Activated CD4-positive, alpha-beta T cell treated with anti-CD3 and anti-CD28 coated beads, Interleukin-2, amount 50 U/mL, for 4 hours (primary cell): ENCODE measurements at regions not wholly inside any gene's neighbourhood (a gene's known extent, or its start where the extent isn't known, plus 50 kb on each side); places are given as distances from the start of the nearest gene placed in this dataset.
"Not testable (repeated sequence)": the region's sequence is repeated elsewhere in the genome, so short reads cannot be mapped to it uniquely, and the experiment has no call there.

Source experiments
- DNase-seq, 2 experiments: peaks; one replicate each; pipeline ENCODE4 v3.0.0-alpha.2; 2020

DNA sequence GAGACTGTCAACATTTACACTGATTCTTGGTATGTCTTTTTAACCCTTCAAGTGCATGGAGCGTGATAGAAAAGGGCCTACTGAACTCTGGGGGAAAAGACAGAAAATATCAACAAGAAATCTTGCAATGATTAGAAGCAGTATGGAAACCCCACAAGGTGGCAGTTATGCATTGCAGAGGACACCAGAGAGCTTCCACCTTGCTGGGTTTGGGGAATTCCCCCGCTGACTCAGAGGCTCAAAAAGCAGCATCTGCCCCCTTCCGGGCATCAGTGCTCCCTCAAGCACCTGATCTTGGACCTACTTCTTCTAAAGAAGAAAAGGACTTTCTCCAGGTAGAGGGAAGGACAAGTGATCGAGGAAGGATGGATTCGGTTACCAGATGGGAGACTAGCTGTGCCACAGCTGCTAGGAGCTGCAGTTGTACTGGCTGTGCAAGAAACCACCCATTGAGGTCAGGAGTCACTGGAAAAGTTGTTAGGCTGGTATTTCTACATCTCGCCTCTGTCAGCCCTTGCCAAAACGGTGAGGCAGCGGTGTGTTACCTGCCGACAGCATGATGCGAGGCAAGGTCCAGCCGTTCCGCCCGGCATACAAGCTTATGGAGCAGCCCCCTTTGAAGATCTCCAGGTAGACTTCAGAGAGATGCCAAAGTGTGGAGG, 102.8 kb upstream of the OSBPL11 start:
- DNase-seq: peak; percentile 42 to 43

GRCh38 chr3:125715651-125716050, 120.4 kb upstream of the OSBPL11 start:
- DNase-seq: no peak

GRCh38 chr3:125732151-125732550, 136.9 kb upstream of the OSBPL11 start:
- DNase-seq: not testable (repeated sequence)

- DNase-seq: not testable (repeated sequence)
Observed at GRCh38 chr3:125741991-125742718, 146.9 kb upstream of the OSBPL11 start.

- DNase-seq: peak; percentile 9 to 11
Observed at GRCh38 chr3:125742845-125743244, 147.5 kb upstream of the OSBPL11 start.

DNA sequence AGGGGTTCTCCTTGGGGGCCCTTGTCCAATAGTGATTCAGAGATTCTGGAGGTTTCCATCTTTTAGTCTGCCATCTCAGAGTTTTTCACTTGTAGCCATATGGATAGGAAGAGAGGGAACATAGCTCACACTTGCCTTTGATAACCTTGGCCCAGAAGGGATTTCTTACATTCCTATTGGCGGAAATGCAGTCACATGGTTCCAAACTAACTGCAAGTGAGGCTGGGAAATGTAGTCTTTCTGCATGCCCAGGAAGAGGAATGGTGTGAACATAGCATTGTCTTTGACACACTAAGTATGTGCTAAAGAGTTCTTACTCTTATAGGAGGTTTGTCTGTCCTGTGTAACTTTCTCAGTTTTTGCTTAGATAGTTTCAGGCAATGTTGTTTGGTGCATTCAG, 161.8 kb upstream of the OSBPL11 start:
- DNase-seq: not testable (repeated sequence)

DNA sequence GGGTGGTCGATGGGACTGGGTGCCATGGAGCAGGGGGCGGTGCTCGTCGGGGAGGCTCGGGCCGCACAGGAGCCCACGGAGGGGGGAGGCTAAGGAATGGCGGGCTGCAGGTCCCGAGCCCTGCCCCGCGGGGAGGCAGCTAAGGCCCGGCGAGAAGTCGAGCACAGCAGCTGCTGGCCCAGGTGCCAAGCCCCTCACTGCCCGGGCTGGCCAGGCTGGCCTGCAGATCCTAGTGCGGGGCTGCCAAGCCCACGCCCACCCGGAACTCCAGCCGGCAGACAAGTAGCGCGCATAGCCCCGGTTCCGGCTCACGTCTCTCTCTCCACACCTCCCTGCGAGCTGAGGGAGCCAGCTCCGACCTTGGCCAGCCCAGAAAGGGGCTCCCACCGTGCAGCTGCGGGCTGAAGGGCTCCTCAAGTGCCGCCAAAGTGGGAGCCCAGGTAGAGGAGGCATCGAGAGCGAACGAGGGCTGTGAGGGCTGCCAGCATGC, 163.4 kb upstream of the OSBPL11 start:
- DNase-seq: not testable (repeated sequence)

GRCh38 chr3:125762601-125763000, 167.3 kb upstream of the OSBPL11 start:
- DNase-seq: not testable (repeated sequence)

- DNase-seq: peak; percentile 47 to 49
Observed at GRCh38 chr3:125766285-125766826, 171.1 kb upstream of the OSBPL11 start.

DNA sequence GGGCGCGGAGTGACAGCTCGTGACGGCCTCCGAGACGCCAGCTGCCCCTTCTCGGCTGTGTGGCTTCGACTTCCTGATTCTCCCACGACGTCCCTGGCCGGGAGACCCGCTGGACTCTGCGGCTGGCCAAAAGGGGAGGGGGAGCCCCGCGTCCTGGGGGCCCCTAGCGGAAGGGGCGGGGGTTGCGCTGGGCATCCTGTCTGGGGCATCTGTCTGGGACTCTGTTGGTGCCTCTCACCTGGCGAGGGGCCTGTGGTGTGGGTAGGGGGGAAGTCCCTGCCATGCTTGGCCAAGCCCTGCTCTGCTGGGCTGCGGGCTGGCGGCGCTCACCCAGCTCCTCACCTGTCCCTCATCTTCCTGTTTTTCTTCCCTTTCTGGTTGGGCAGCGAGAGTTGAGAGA, 171.6 kb upstream of the OSBPL11 start:
- peak in 1 of 2 experiments; percentile 7 for DNase-seq

DNA sequence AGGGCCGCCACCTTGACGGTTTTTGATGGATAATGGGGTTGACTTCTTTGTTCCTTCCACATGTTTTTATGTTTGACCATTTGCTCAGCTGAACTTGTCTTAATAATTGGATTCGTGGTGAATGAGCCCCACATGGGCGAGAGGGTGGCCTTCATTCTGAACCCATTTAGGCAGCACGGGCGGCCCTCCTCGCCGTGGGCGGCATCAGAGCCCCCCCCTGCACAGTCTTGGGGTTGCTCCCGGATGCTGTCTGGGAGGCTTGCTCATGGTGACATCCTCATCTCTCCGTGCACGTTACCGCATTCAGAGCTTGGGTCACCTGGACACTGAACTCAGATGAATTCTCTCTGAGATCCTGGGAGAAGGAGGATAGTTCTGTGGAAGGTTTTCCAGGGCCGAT, 172.3 kb upstream of the OSBPL11 start:
- DNase-seq: no peak

DNA sequence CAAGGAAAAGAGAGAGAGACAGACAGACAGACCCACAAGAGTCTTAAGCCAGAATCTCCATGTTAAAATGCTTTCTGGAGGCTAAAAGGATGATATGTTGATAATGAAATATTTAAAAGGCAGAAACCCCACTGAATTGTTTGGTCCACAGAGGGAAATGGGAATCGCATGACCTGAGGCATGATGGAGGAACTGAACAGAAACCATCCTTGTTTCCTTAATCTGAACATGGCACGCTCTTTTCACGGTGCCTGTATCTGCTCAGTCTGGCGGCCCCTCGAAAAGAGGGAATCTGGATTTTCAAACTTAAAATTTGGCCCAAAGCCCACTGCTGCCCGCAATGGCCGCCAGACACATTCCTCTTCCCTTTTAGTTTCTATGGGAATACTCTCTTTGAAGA, 173.5 kb upstream of the OSBPL11 start:
- DNase-seq: not testable (repeated sequence)

- DNase-seq: not testable (repeated sequence)
Observed at GRCh38 chr3:125771506-125771905, 176.2 kb upstream of the OSBPL11 start.

GRCh38 chr3:125774433-125775034, 179.2 kb upstream of the OSBPL11 start:
- DNase-seq: not testable (repeated sequence)

DNA sequence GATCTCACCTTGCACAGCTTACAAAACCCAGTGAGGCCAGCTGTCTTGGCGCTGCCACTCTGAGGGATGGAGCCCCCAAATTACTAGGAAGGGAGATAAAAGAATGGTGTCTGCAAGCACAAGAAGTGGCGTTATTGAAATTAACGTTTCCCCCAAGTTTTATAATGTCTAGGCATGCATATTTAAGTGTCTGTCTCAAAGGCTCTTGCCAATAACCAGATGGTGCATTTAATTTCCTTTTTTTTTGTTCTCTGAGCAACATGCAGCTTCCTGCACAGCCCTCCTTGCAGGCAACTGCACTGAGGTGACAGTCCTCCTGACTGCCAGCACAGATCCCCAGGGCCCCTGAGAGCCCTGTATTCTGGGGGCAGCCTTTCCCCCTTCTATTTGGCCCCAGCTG, 179.8 kb upstream of the OSBPL11 start:
- not testable (repeated sequence) for DNase-seq

GRCh38 chr3:125775606-125776294, 180.5 kb upstream of the OSBPL11 start:
- DNase-seq: not testable (repeated sequence)

DNA sequence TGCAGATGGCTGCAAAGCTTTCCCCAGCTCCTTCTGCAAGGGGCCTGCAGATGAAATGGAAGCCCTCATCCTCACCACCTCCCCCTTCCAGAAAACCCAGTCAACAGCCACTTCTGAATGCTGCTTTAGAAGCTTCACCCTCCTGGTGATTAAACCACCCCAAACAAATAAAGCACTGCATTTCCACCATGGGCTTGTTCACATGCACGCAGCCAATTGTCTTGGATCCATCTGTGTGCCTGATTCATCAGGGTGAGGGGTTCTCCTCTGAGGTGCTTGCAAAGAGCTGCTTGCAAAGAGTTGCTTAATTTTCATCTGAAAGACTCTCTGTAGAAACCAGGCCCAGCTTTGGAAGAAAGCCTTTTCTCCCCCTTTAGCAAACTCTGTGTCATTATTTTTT, 184.0 kb upstream of the OSBPL11 start:
- DNase-seq: not testable (repeated sequence)

DNA sequence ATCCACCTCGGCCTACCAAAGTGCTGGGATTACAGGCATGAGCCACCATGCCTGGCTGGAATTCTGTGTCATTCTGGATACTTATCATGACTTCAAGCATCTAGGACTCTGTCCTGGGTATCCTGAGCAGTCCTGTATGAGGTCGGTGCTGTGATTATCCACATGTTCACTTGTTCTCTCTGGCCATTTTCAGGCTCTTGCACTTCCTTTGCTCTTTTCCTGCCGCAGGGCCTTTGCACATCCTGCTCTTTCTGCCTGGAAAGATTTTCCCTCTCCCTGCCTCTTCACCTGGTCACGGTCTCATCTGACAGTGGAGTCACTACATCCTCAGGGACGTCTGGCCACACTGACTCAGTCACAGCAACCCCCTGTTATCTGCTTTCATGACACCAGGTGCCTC, 184.6 kb upstream of the OSBPL11 start:
- DNase-seq: not testable (repeated sequence)

DNA sequence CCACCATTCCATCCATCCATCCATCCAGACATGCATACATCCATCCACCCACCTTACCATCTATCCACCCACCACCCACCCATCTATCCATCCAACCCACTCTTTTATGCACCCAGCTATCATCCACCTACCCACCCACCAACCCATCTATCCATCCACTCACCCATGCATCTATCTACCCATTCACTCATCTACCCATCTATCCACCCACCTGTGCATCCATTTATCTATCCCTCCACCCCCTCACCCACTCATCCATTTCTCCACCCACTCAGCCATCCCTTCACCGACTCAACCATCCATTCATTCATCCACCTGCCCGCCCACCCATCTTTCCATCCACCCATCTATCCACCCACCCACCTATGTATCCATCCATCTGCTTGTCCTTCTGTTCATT, 186.4 kb upstream of the OSBPL11 start:
- DNase-seq: not testable (repeated sequence)

GRCh38 chr3:125790312-125790711, 178.7 kb upstream of the ROPN1B start:
- not testable (repeated sequence) for DNase-seq

GRCh38 chr3:125791021-125791420, 178.0 kb upstream of the ROPN1B start:
- DNase-seq: not testable (repeated sequence)

- DNase-seq: not testable (repeated sequence)
Observed at GRCh38 chr3:125810010-125810409, 159.0 kb upstream of the ROPN1B start.

- peak; percentile 38 to 46 for DNase-seq
Observed at GRCh38 chr3:125822175-125822574, 146.8 kb upstream of the ROPN1B start.
